ENCODE measurements at regions not wholly inside any gene's neighbourhood (a gene's known extent, or its start where the extent isn't known, plus 50 kb on each side); places are given as distances from the start of the nearest gene placed in this dataset.

DNA sequence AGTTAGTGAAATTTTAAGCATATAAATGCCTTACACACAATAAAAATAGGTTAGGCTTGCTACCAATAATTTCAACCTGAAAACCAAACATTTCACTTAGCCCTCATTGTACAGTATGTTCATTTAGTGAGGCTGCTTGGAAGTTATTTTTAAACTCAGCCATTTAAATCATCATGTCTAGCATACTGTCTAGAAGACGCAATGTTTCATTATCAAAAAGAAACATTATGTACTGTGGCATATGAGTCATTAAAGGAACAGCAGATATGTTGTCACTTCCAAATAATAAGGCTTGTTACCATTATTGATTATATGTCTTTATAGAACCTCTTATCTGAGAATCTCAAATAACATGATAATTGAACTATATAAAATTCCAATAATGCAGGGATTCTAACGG, 304.7 kb downstream of the RMST start:
- TF ChIP-seq, protein P1, sequence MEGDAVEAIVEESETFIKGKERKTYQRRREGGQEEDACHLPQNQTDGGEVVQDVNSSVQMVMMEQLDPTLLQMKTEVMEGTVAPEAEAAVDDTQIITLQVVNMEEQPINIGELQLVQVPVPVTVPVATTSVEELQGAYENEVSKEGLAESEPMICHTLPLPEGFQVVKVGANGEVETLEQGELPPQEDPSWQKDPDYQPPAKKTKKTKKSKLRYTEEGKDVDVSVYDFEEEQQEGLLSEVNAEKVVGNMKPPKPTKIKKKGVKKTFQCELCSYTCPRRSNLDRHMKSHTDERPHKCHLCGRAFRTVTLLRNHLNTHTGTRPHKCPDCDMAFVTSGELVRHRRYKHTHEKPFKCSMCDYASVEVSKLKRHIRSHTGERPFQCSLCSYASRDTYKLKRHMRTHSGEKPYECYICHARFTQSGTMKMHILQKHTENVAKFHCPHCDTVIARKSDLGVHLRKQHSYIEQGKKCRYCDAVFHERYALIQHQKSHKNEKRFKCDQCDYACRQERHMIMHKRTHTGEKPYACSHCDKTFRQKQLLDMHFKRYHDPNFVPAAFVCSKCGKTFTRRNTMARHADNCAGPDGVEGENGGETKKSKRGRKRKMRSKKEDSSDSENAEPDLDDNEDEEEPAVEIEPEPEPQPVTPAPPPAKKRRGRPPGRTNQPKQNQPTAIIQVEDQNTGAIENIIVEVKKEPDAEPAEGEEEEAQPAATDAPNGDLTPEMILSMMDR (IDR thresholded peaks at IDR 0.05) = no peak
- TF ChIP-seq POLR2A (IDR thresholded peaks at IDR 0.05) = no peak

Data from thyroid gland (tissue), 4 donors.